ENCODE measurements at regions not wholly inside any gene's neighbourhood (a gene's known extent, or its start where the extent isn't known, plus 50 kb on each side); places are given as distances from the start of the nearest gene placed in this dataset.

GRCh38 chr16:86806838-86807351 lies 228.5 kb downstream of the FOXL1 start:
- DNase-seq (ENCODE audit: low spot score), result no peak

- DNase-seq (ENCODE audit: low spot score), result no peak
Observed at GRCh38 chr16:86808863-86809444, 230.6 kb downstream of the FOXL1 start.

GRCh38 chr16:86809458-86809955 lies 231.2 kb downstream of the FOXL1 start:
- no peak for DNase-seq (ENCODE audit: low spot score)

GRCh38 chr16:86810062-86810461 lies 231.7 kb downstream of the FOXL1 start:
- no peak for DNase-seq (ENCODE audit: low spot score)

GRCh38 chr16:86812363-86812970 lies 234.1 kb downstream of the FOXL1 start:
- DNase-seq (ENCODE audit: low spot score), result no peak

GRCh38 chr16:86814256-86814655 lies 235.9 kb downstream of the FOXL1 start:
- no peak for DNase-seq (ENCODE audit: low spot score)

GRCh38 chr16:86816930-86817625 lies 238.7 kb downstream of the FOXL1 start:
- DNase-seq (ENCODE audit: low spot score), result no peak

- no peak for DNase-seq (ENCODE audit: low spot score)
Observed at GRCh38 chr16:86818671-86819532, 240.6 kb downstream of the FOXL1 start.

- no peak for DNase-seq (ENCODE audit: low spot score)
Observed at GRCh38 chr16:86819533-86819892, 241.2 kb downstream of the FOXL1 start.

- DNase-seq (ENCODE audit: low spot score), result no peak
Observed at GRCh38 chr16:86821895-86822294, 243.5 kb downstream of the FOXL1 start.

- DNase-seq (ENCODE audit: low spot score), result no peak
Observed at GRCh38 chr16:86823125-86823524, 244.8 kb downstream of the FOXL1 start.

- no peak for DNase-seq (ENCODE audit: low spot score)
Observed at GRCh38 chr16:86823888-86824671, 245.7 kb downstream of the FOXL1 start.

GRCh38 chr16:86824751-86825296 lies 246.5 kb downstream of the FOXL1 start:
- DNase-seq (ENCODE audit: low spot score), result no peak

GRCh38 chr16:86825631-86826030 lies 247.3 kb downstream of the FOXL1 start:
- no peak for DNase-seq (ENCODE audit: low spot score)

GRCh38 chr16:86826941-86827340 lies 248.6 kb downstream of the FOXL1 start:
- no peak for DNase-seq (ENCODE audit: low spot score)

- no peak for DNase-seq (ENCODE audit: low spot score)
Observed at GRCh38 chr16:86827521-86827920, 249.2 kb downstream of the FOXL1 start.

- DNase-seq (ENCODE audit: low spot score), result no peak
Observed at GRCh38 chr16:86828202-86828601, 249.9 kb downstream of the FOXL1 start.

- no peak for DNase-seq (ENCODE audit: low spot score)
Observed at GRCh38 chr16:86828653-86829052, 250.3 kb downstream of the FOXL1 start.

- DNase-seq (ENCODE audit: low spot score), result peak; percentile 17
Observed at GRCh38 chr16:86831366-86831765, 253.0 kb downstream of the FOXL1 start.

- no peak for DNase-seq (ENCODE audit: low spot score)
Observed at GRCh38 chr16:86833136-86833535, 254.8 kb downstream of the FOXL1 start.

- no peak for DNase-seq (ENCODE audit: low spot score)
Observed at GRCh38 chr16:86834451-86835035, 256.2 kb downstream of the FOXL1 start.
